Mesendoderm (in vitro differentiated cells): ENCODE measurements at regions not wholly inside any gene's neighbourhood (a gene's known extent, or its start where the extent isn't known, plus 50 kb on each side); places are given as distances from the start of the nearest gene placed in this dataset.

Source experiments
- DNase-seq: peaks from one replicate; pipeline ENCODE4 v3.0.0; 2013
- H2AK5ac ChIP-seq: 2 replicates; pipeline ENCODE4 v1.6.1; 2013; ENCODE audit warnings: low read length, inconsistent platforms
- H2BK120ac ChIP-seq: 2 replicates; pipeline ENCODE4 v1.6.1; 2013; ENCODE audit warnings: low read depth, mild to moderate bottlenecking, low read length, moderate library complexity, mixed read lengths
- H2BK15ac ChIP-seq: replicated peaks from 2 replicates; pipeline ENCODE4 v1.6.1; 2013; ENCODE audit warnings: low read depth, mild to moderate bottlenecking, moderate library complexity
- H2BK5ac ChIP-seq: 2 replicates; pipeline ENCODE4 v1.6.1; 2013; ENCODE audit warnings: low read length, inconsistent platforms
- H3K18ac ChIP-seq: 2 replicates; pipeline ENCODE4 v1.6.1; 2013; ENCODE audit warnings: mild to moderate bottlenecking, low read length, mixed read lengths
- H3K23ac ChIP-seq: one replicate; pipeline ENCODE4 v1.6.1; 2013; ENCODE audit warnings: low read length
- H3K27ac ChIP-seq: 2 replicates; pipeline ENCODE4 v1.5.1; 2013; ENCODE audit warnings: low read depth, mild to moderate bottlenecking, inconsistent platforms, low read length, moderate library complexity
- H3K27me3 ChIP-seq: 2 replicates; pipeline ENCODE4 v1.6.1; 2013; ENCODE audit warnings: low read length, control low read depth, mild to moderate bottlenecking, inconsistent platforms; ENCODE audit not compliant: insufficient read depth, poor library complexity
- H3K36me3 ChIP-seq: 2 replicates; pipeline ENCODE4 v1.6.1; 2013; ENCODE audit warnings: low read length, inconsistent platforms; ENCODE audit not compliant: control insufficient read depth, insufficient read depth
- H3K4ac ChIP-seq: one replicate; pipeline ENCODE4 v1.6.1; 2013; ENCODE audit warnings: low read depth, mild to moderate bottlenecking, low read length, moderate library complexity
- H3K4me1 ChIP-seq: 2 replicates; pipeline ENCODE4 v1.6.1; 2013; ENCODE audit warnings: low read depth, low read length, inconsistent platforms; ENCODE audit not compliant: control insufficient read depth
- H3K4me2 ChIP-seq: 2 replicates; pipeline ENCODE4 v1.6.1; 2013; ENCODE audit warnings: low read length
- H3K4me3 ChIP-seq: 2 replicates; pipeline ENCODE4 v1.5.1; 2013; ENCODE audit warnings: mild to moderate bottlenecking, low read length
- H3K56ac ChIP-seq: one replicate; pipeline ENCODE4 v1.6.1; 2013; ENCODE audit warnings: low read length
- H3K79me1 ChIP-seq: 2 replicates; pipeline ENCODE4 v1.6.1; 2013; ENCODE audit warnings: low read length, inconsistent platforms
- H3K79me2 ChIP-seq: 2 replicates; pipeline ENCODE4 v1.6.1; 2013; ENCODE audit warnings: mild to moderate bottlenecking, low read length; ENCODE audit not compliant: control insufficient read depth, insufficient read depth
- H3K9ac ChIP-seq: 2 replicates; pipeline ENCODE4 v1.6.1; 2013; ENCODE audit warnings: low read length, inconsistent platforms
- H4K5ac ChIP-seq: one replicate; pipeline ENCODE4 v1.6.1; 2013; ENCODE audit warnings: low read length
- H4K8ac ChIP-seq: one replicate; pipeline ENCODE4 v1.6.1; 2013; ENCODE audit warnings: low read depth, mild to moderate bottlenecking, control low read depth, low read length, moderate library complexity
- WGBS: extraction: QIAGEN DNeasy Blood & Tissue Kit; methylation state at CpG from one replicate; pipeline ENCODE4 v1.1.7; 2013; ENCODE audit warnings: low lambda C conversion rate, missing lambda C conversion rate; ENCODE audit not compliant: insufficient coverage; ENCODE audit errors: extremely low coverage; 5-methylcytosine and 5-hydroxymethylcytosine counted together

DNA sequence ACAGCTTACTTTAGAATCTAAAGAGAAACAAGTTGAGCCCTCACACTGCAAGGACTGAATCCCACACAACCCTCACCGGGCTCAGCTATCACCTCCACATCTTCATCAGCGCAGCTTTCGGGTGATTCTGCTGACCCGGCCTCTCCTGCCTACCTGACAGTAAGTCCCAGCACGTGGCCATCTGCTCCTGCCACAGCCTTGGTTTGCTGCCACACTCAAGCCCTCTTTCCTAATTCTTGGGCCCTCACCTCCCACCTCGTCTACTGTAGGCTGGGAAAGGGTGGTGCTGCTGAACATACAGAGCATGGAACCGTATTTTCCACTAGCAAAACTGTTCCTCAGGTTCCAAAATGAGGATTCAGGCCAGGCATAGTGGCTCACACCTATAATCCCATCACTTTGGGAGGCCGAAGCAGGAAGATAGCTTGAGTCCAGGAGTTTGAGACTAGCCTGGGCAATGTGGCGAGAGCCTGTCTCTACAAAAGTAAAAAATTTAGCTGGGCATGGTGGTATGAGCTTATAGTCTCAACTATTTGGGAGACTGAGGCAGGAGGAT is 55.3 kb upstream of the HAAO start:
- Histone ChIP-seq H3K27ac (no peak overlapping the region), H3K4me2 (no peak overlapping the region), H4K8ac (no peak overlapping the region), H3K23ac (no peak overlapping the region), H2BK15ac (no peak overlapping the region), H3K4me3 (no peak overlapping the region), H2AK5ac (no peak overlapping the region), H3K18ac (no peak overlapping the region), H2BK5ac (no peak overlapping the region), H3K56ac (no peak overlapping the region), H2BK120ac (no peak overlapping the region), H3K4me1 (no peaks in the 10 kb centered on the region), H3K27me3 (no peaks in the 10 kb centered on the region), H3K4ac (no peak overlapping the region), H4K5ac (no peak overlapping the region), H3K9ac (no peak overlapping the region), H3K36me3 (no peaks in the 10 kb centered on the region), H3K79me2 (no peaks in the 10 kb centered on the region), H3K79me1 (no peaks in the 10 kb centered on the region)
- DNase-seq: no peak
- WGBS: no CpG with 5 or more reads among the region's 9 CpGs

DNA sequence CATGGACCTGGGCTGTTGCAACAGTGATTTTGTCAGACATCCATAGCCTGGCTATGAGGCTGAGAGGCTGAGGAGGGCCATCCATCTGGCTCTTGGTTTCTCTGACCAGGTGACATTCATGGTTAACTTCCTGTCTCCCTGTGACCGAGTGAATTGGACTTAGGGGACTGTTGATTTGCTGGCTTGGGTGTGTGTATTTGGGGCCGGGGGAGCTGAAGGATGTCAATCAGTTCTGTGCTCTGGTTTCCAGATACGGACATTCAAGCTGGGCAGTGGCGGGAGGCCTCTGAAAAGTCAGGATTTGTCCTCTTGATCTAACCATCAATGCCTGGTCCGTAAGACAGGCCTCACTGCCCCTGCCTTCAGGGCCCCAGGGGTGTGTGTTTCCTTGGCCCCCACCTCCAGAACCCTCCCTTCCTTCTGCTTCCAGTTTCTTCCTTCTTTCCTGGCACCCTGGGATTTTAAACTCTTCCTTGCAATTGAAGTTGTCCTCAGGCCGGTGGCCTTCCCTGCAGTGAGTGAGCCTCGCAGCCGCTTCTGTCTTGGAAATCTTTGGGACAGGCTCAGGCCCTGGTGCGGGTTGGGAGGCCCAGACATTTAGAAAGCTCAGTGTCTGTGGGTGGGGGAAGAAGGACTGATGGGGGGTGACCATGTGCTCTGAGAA is 54.7 kb upstream of the HAAO start:
- Histone ChIP-seq H3K36me3 (no peaks in the 10 kb centered on the region), H3K4ac (no peak overlapping the region), H3K79me2 (no peaks in the 10 kb centered on the region), H3K4me3 (no peak overlapping the region), H3K18ac (no peak overlapping the region), H3K27ac (no peak overlapping the region), H3K4me1 (no peaks in the 10 kb centered on the region), H3K23ac (no peak overlapping the region), H3K4me2 (no peak overlapping the region), H2BK5ac (no peak overlapping the region), H2BK120ac (no peak overlapping the region), H2AK5ac (no peak overlapping the region), H3K56ac (no peak overlapping the region), H4K5ac (no peak overlapping the region), H4K8ac (no peak overlapping the region), H3K9ac (no peak overlapping the region), H3K79me1 (no peaks in the 10 kb centered on the region), H3K27me3 (no peaks in the 10 kb centered on the region), H2BK15ac (no peak overlapping the region)
- DNase-seq: no peak
- no CpG with 5 or more reads among the region's 9 CpGs for WGBS

DNA sequence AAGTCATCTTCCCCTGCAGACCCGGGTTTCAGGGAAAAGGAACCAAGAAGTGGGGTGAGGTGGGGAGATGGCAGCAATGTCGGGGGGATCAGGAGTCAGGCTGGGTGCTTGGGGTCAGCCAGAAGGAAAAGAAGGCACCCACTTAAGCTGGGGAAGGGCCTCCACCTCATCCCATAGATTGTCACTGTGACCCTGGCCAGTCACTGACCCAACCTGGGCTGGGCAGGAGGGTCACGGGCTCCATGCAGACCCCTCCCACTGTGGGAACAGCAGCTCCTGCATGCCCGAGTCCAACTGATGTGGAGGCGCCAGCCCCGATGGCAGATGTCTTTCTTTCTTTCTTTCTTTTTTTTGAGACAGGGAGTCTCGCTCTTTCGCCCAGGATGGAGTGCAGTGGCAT is 53.6 kb upstream of the HAAO start:
- Histone ChIP-seq H3K9ac (no peak overlapping the region), H3K4me1 (no peaks in the 10 kb centered on the region), H3K36me3 (no peaks in the 10 kb centered on the region), H3K23ac (no peak overlapping the region), H4K5ac (no peak overlapping the region), H3K79me2 (no peaks in the 10 kb centered on the region), H3K18ac (no peak overlapping the region), H3K4me3 (no peak overlapping the region), H3K27me3 (no peaks in the 10 kb centered on the region), H2BK15ac (no peak overlapping the region), H4K8ac (no peak overlapping the region), H3K79me1 (no peaks in the 10 kb centered on the region), H2BK120ac (no peak overlapping the region), H2BK5ac (no peak overlapping the region), H3K4ac (no peak overlapping the region), H3K56ac (no peak overlapping the region), H2AK5ac (no peak overlapping the region), H3K27ac (no peak overlapping the region), H3K4me2 (no peak overlapping the region)
- DNase-seq: no peak
- WGBS: no CpG with 5 or more reads among the region's 8 CpGs

DNA sequence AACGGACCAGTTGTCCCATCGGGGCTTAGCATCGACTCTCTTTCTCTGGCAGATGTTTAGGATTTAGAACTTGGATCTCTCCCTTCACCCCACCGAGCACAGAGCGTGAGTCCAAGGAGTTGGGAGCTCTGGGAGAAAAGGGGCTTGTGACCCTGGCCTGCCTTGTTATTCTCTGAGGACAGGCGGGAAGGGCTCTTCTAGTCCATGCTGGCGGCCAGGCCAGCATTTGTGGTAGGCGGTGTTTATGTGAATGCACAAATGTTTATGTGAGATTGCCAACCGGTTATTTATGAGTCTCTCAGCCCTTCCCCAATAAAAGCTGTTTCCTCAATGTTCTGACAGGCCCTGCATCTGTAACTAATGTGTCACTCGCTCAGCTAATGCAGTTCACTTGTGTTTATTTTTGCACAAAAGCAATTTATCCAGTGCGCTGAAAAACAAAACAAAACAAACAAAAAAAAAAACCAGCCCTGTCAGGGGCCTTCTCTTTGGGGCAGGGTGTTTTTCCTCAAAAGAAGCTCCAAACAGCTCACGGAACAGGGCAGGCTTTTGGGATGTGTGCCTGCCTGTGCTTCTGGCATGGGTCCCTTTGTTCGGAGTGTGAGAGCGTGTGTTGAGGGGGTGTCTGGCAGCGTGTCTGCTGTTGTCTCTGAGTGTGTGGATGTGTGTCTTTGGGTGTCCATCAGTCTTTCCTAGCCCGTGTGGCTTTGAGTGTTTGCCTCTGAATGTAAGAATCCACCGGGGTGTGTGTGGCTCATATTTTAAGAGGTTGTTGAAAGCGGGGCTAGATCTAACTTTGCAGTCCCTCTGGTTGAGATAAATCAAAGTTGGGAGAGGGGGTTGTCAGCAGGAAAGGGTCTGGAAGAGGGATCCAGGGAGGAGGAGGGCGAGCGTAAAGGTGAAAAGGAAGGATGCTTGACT is 52.8 kb upstream of the HAAO start:
- Histone ChIP-seq H4K5ac (no peak overlapping the region), H3K36me3 (no peaks in the 10 kb centered on the region), H3K4me3 (no peak overlapping the region), H3K27ac (no peak overlapping the region), H3K23ac (no peak overlapping the region), H2BK120ac (no peak overlapping the region), H3K4ac (no peak overlapping the region), H2BK5ac (no peak overlapping the region), H3K9ac (no peak overlapping the region), H3K79me1 (no peaks in the 10 kb centered on the region), H3K18ac (no peak overlapping the region), H3K4me2 (no peak overlapping the region), H4K8ac (no peak overlapping the region), H3K79me2 (no peaks in the 10 kb centered on the region), H2BK15ac (no peak overlapping the region), H3K27me3 (no peaks in the 10 kb centered on the region), H2AK5ac (no peak overlapping the region), H3K56ac (no peak overlapping the region), H3K4me1 (no peaks in the 10 kb centered on the region)
- WGBS: no CpG with 5 or more reads among the region's 20 CpGs
- DNase-seq: no peak

DNA sequence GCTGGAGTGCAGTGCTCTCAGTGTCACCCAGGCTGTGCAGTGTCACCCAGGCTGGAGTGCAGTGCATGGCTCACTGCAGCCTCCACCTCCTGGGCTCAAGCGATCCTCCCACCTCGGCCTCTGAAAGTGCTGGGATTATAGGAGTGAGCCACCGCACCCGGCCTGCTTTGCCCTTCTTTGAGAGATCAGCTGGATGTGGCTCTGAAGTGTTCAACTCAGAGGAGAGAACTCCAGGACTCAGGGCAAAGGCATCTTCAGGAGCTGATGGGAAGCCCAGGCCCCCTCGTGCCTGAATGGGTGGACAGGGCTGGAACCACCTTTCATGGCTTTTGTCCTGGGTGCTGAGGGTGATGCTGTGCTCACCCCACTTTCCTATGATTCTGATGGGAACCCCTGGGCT is 52.0 kb upstream of the HAAO start:
- no peak for DNase-seq
- no peak overlapping the region for H3K4ac ChIP-seq

More for the DNA sequence above, 52.0 kb upstream of the HAAO start:
- Histone ChIP-seq H3K18ac (no peak overlapping the region), H3K36me3 (no peaks in the 10 kb centered on the region), H3K27me3 (no peaks in the 10 kb centered on the region), H2BK5ac (no peak overlapping the region), H3K9ac (no peak overlapping the region), H3K23ac (no peak overlapping the region), H4K8ac (no peak overlapping the region), H3K79me2 (no peaks in the 10 kb centered on the region), H4K5ac (no peak overlapping the region), H3K4me3 (no peak overlapping the region), H3K27ac (no peak overlapping the region), H3K79me1 (no peaks in the 10 kb centered on the region), H2AK5ac (no peak overlapping the region), H3K56ac (no peak overlapping the region), H3K4me2 (no peak overlapping the region), H2BK120ac (no peak overlapping the region), H2BK15ac (no peak overlapping the region), H3K4me1 (no peaks in the 10 kb centered on the region)
- WGBS: no CpG with 5 or more reads among the region's 5 CpGs
